ENCODE measurements at regions not wholly inside any gene's neighbourhood (a gene's known extent, or its start where the extent isn't known, plus 50 kb on each side); places are given as distances from the start of the nearest gene placed in this dataset.
A peak's percentile ranks its signal among the peaks of the same experiment; 100 is the strongest.

- DNase-seq: no peak
These were observed 86.3 kb downstream of the HS3ST1 start for GRCh38 chr4:11342401-11342800.

- DNase-seq: no peak
These were observed 87.2 kb downstream of the HS3ST1 start for GRCh38 chr4:11341337-11342043.

- peak; percentile 45 for DNase-seq
These were observed 89.5 kb downstream of the HS3ST1 start for GRCh38 chr4:11338956-11339782.

GRCh38 chr4:11337287-11337686, 91.4 kb downstream of the HS3ST1 start:
- no peak for DNase-seq

GRCh38 chr4:11336435-11336834, 92.3 kb downstream of the HS3ST1 start:
- DNase-seq: no peak

- no peak for DNase-seq
These were observed 93.8 kb downstream of the HS3ST1 start for GRCh38 chr4:11334887-11335286.

GRCh38 chr4:11328401-11328800, 100.3 kb downstream of the HS3ST1 start:
- DNase-seq: no peak

GRCh38 chr4:11326021-11326420, 102.7 kb downstream of the HS3ST1 start:
- DNase-seq: no peak

GRCh38 chr4:11323771-11324170, 104.9 kb downstream of the HS3ST1 start:
- DNase-seq: no peak

- no peak for DNase-seq
These were observed 115.3 kb downstream of the HS3ST1 start for GRCh38 chr4:11313157-11313943.

- no peak for DNase-seq
These were observed 116.3 kb downstream of the HS3ST1 start for GRCh38 chr4:11312389-11312788.

GRCh38 chr4:11301075-11301660, 127.5 kb downstream of the HS3ST1 start:
- no peak for DNase-seq

GRCh38 chr4:11299836-11300235, 128.9 kb downstream of the HS3ST1 start:
- DNase-seq: no peak

- no peak for DNase-seq
These were observed 129.7 kb downstream of the HS3ST1 start for GRCh38 chr4:11299016-11299415.

- DNase-seq: no peak
These were observed 130.2 kb downstream of the HS3ST1 start for GRCh38 chr4:11298451-11298850.

GRCh38 chr4:11297627-11298026, 131.1 kb downstream of the HS3ST1 start:
- no peak for DNase-seq

- DNase-seq: no peak
These were observed 131.5 kb downstream of the HS3ST1 start for GRCh38 chr4:11297201-11297600.

- DNase-seq: no peak
These were observed 134.8 kb downstream of the HS3ST1 start for GRCh38 chr4:11293866-11294265.

GRCh38 chr4:11287055-11287454, 141.6 kb downstream of the HS3ST1 start:
- no peak for DNase-seq

GRCh38 chr4:11286533-11286932, 142.2 kb downstream of the HS3ST1 start:
- no peak for DNase-seq

GRCh38 chr4:11281720-11282119, 147.0 kb downstream of the HS3ST1 start:
- DNase-seq: no peak

- DNase-seq: no peak
These were observed 157.4 kb downstream of the HS3ST1 start for GRCh38 chr4:11271263-11271662.

GRCh38 chr4:11268149-11268548, 160.5 kb downstream of the HS3ST1 start:
- DNase-seq: no peak
